ENCODE measurements at regions not wholly inside any gene's neighbourhood (a gene's known extent, or its start where the extent isn't known, plus 50 kb on each side); places are given as distances from the start of the nearest gene placed in this dataset.
A peak's percentile ranks its signal among the peaks of the same experiment; 100 is the strongest.

GRCh38 chr10:4064489-4064888, 279.5 kb upstream of the KLF6 start:
- no peak for DNase-seq

GRCh38 chr10:4063717-4064116, 278.7 kb upstream of the KLF6 start:
- DNase-seq: no peak

- DNase-seq: no peak
Observed at GRCh38 chr10:4062751-4063150, 277.7 kb upstream of the KLF6 start.

- no peak for DNase-seq
Observed at GRCh38 chr10:4062072-4062471, 277.1 kb upstream of the KLF6 start.

- DNase-seq: peak; percentile 44
Observed at GRCh38 chr10:4061441-4061951, 276.5 kb upstream of the KLF6 start.

GRCh38 chr10:4059471-4060138, 274.6 kb upstream of the KLF6 start:
- DNase-seq: peak; percentile 58

- no peak for DNase-seq
Observed at GRCh38 chr10:4058514-4059029, 273.6 kb upstream of the KLF6 start.

- no peak for DNase-seq
Observed at GRCh38 chr10:4057725-4058513, 272.9 kb upstream of the KLF6 start.

GRCh38 chr10:4057021-4057420, 272.0 kb upstream of the KLF6 start:
- DNase-seq: no peak

- DNase-seq: no peak
Observed at GRCh38 chr10:4054656-4055435, 269.8 kb upstream of the KLF6 start.

- DNase-seq: no peak
Observed at GRCh38 chr10:4053940-4054339, 268.9 kb upstream of the KLF6 start.

- DNase-seq: no peak
Observed at GRCh38 chr10:4051641-4052151, 266.7 kb upstream of the KLF6 start.

- DNase-seq: no peak
Observed at GRCh38 chr10:4051011-4051640, 266.1 kb upstream of the KLF6 start.

- no peak for DNase-seq
Observed at GRCh38 chr10:4050061-4050460, 265.1 kb upstream of the KLF6 start.

- no peak for DNase-seq
Observed at GRCh38 chr10:4049348-4049747, 264.3 kb upstream of the KLF6 start.

GRCh38 chr10:4048236-4048864, 263.3 kb upstream of the KLF6 start:
- no peak for DNase-seq

GRCh38 chr10:4046712-4047354, 261.8 kb upstream of the KLF6 start:
- no peak for DNase-seq

- no peak for DNase-seq
Observed at GRCh38 chr10:4046030-4046429, 261.0 kb upstream of the KLF6 start.

GRCh38 chr10:4043897-4044665, 259.1 kb upstream of the KLF6 start:
- no peak for DNase-seq

- DNase-seq: no peak
Observed at GRCh38 chr10:4041635-4042034, 256.6 kb upstream of the KLF6 start.

GRCh38 chr10:4038000-4038399, 253.0 kb upstream of the KLF6 start:
- no peak for DNase-seq
